Testis (tissue), 2 donors: ENCODE measurements at regions not wholly inside any gene's neighbourhood (a gene's known extent, or its start where the extent isn't known, plus 50 kb on each side); places are given as distances from the start of the nearest gene placed in this dataset.

Experiments used
- POLR2A ChIP-seq: fragments of 450-650 bp; IDR thresholded peaks from one replicate; pipeline ENCODE4 v1.6.1; 2017; ENCODE audit warnings: antibody characterized with exemption, mild to moderate bottlenecking, moderate library complexity
- TF ChIP-seq, protein P1 (sequence below), 3 experiments: fragments of 450-650 bp in 2 of 3; fragments of 200-600 bp in 1 of 3; sonication (generic) in 1 of 3; IDR thresholded peaks; one replicate each; pipeline ENCODE4 v1.5.1; 2016 to 2019; ENCODE audit warnings: antibody characterized with exemption in 3 of 3, mild to moderate bottlenecking in 2 of 3, moderate library complexity in 1 of 3

DNA sequence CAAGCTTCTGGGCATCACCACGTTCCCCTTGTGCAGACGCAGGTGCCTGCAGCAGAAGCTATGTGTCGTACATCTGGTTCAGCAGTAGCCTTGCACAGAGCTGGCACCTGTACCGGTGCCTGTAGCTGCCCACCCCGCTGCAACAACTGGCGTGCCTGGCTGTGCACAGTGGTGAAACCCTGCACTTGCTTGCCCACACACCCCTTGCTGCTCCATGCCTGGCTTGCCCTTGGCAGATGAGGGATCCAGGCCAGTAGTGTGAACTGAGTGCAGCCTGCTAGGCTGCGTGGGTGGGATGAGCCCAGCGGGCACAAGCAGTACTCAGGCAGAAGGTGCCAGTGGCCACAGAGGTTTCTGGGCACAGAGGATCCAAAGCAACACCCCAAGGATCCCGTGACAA lies 528.4 kb downstream of the PPARGC1A start:
- TF ChIP-seq, protein P1, sequence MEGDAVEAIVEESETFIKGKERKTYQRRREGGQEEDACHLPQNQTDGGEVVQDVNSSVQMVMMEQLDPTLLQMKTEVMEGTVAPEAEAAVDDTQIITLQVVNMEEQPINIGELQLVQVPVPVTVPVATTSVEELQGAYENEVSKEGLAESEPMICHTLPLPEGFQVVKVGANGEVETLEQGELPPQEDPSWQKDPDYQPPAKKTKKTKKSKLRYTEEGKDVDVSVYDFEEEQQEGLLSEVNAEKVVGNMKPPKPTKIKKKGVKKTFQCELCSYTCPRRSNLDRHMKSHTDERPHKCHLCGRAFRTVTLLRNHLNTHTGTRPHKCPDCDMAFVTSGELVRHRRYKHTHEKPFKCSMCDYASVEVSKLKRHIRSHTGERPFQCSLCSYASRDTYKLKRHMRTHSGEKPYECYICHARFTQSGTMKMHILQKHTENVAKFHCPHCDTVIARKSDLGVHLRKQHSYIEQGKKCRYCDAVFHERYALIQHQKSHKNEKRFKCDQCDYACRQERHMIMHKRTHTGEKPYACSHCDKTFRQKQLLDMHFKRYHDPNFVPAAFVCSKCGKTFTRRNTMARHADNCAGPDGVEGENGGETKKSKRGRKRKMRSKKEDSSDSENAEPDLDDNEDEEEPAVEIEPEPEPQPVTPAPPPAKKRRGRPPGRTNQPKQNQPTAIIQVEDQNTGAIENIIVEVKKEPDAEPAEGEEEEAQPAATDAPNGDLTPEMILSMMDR (IDR thresholded peaks at IDR 0.05): no peak
- no peak for TF ChIP-seq POLR2A
